C4-2B (cell line): ENCODE measurements at regions not wholly inside any gene's neighbourhood (a gene's known extent, or its start where the extent isn't known, plus 50 kb on each side); places are given as distances from the start of the nearest gene placed in this dataset.

Source experiments
- H3K27ac ChIP-seq: fragments of 450-650 bp; 2 replicates; pipeline ENCODE4 v1.5.1; 2017
- CTCF ChIP-seq: fragments of 450-650 bp; conservative IDR thresholded peaks from 2 replicates; pipeline ENCODE4 v1.5.1; 2017; ENCODE audit warnings: mild to moderate bottlenecking
- ZFX ChIP-seq: fragments of 450-650 bp; IDR thresholded peaks from 2 replicates; pipeline ENCODE4 v1.6.1; 2017

GRCh38 chr1:57727121-57727520, 303.3 kb upstream of the DAB1 start:
- H3K27ac ChIP-seq, result no peak overlapping the region

DNA sequence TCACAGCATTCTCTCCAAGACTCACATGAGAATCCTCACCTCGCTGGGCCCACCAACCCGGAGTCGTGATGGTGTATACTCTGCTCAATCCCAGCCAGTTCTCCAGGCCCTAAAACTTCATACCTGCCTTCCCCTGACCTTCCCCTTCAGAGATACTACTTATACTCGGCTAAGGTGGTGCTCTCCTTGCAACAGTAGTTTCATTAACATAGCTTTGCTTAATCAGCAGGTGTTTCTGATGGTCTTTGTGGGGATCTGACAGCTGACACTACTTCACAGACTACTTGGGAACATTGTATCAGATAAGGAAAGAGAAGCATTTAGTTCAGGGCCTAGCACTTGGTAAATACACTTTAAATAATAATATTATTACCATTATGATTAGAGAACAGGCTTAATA, 301.5 kb upstream of the DAB1 start:
- TF ChIP-seq ZFX, result no peak
- no peak for TF ChIP-seq CTCF
- no peak overlapping the region for H3K27ac ChIP-seq

More at GRCh38 chr1:57727121-57727520, 303.3 kb upstream of the DAB1 start:
- TF ChIP-seq ZFX (no peak), CTCF (no peak)

DNA sequence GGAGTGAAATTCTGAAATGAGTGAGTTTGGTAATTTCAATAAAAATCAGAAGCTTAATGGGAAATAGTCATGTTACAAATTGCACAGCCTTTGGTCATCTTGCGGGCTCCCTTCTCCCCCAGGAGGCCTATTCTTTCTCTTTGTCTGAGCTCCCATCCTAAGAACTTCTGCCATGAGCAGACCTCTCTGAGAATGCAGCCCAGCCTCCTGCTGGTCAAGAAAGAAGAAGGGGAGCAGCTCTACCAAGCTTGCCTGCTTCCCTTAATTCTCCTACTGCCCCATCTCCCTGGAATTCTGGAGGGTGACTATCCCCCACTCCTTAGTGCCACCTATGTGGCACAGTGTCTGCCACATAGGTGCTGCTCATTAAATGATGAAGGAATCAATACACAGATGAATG, 300.7 kb upstream of the DAB1 start:
- H3K27ac ChIP-seq, result no peak overlapping the region
- TF ChIP-seq CTCF (no peak), ZFX (no peak)

GRCh38 chr1:57722285-57722978, 298.6 kb upstream of the DAB1 start:
- H3K27ac ChIP-seq, result no peak overlapping the region
- no peak for TF ChIP-seq ZFX

DNA sequence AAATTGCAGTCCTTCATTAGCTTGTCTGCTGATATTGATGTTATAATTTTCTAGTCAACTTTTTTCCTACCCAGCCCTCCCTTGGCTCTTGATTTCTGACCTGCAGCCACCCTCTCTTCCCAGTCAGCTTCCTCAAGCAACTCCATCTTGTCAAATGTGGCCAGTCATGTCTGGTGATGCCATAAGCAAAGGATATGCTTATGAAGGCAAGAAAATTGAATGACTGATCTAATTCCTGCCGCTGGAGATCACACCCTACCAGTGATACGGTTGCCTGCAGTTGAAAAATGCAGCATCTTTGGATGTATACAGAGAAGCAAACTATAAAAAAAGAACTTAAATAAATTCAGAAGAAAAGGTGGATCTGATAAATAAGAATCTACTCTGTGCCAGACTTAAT, 297.1 kb upstream of the DAB1 start:
- TF ChIP-seq CTCF, result no peak
- TF ChIP-seq ZFX, result no peak
- H3K27ac ChIP-seq, result no peak overlapping the region

DNA sequence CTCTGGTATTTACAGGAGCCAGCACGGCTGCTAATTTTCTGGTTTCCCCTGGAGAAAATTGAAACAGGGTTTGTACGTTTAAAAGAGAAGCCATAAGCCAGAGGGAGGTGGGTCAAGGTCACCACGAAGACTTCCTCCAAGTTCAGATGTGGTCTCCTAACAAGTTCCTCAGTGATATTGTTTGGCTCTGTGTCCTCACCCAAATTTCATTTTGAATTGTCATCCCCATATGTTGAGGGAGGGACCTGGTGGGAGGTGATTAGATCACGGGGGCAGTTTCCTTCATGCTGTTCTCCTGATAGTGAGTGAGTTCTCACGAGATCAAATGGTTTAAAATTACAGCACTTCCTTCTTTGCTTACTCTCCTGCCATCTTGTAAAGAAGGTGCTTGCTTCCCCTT, 295.4 kb upstream of the DAB1 start:
- no peak overlapping the region for H3K27ac ChIP-seq
- TF ChIP-seq CTCF, result no peak
- no peak for TF ChIP-seq ZFX

GRCh38 chr1:57713501-57713900, 289.6 kb upstream of the DAB1 start:
- no peak overlapping the region for H3K27ac ChIP-seq
- TF ChIP-seq ZFX, result no peak
- no peak for TF ChIP-seq CTCF

GRCh38 chr1:57712846-57713245, 289.0 kb upstream of the DAB1 start:
- no peak for TF ChIP-seq CTCF
- TF ChIP-seq ZFX, result no peak
- H3K27ac ChIP-seq, result no peak overlapping the region
